GM18868 (cell line): ENCODE measurements at regions not wholly inside any gene's neighbourhood (a gene's known extent, or its start where the extent isn't known, plus 50 kb on each side); places are given as distances from the start of the nearest gene placed in this dataset.

Experiments used
- ATAC-seq: cut with Tn5 transposase; IDR thresholded peaks from one replicate; pipeline ENCODE4 v1.9.1; 2021; ENCODE audit warnings: mild to moderate bottlenecking, moderate library complexity; ENCODE audit not compliant: unreplicated experiment

DNA sequence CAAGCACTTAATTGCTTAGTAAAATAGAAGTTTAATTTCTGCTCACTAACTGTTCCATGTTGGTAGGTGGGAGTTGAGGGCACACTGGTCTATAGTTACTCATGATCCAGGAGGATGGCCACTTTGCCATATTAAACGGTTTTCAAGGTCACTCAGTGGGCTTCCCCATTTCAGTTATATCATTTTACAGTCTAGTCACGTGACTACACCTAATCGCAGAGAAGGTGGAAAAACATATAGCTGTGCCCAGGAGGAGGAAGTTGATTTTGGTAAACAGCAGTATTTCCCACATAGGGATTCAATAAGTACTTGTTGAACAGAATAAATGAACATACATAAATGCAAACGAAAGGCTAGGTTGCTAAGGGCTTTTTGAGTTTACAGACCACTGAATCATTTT, 541.1 kb upstream of the CAMK1G start:
- no peak for ATAC-seq

DNA sequence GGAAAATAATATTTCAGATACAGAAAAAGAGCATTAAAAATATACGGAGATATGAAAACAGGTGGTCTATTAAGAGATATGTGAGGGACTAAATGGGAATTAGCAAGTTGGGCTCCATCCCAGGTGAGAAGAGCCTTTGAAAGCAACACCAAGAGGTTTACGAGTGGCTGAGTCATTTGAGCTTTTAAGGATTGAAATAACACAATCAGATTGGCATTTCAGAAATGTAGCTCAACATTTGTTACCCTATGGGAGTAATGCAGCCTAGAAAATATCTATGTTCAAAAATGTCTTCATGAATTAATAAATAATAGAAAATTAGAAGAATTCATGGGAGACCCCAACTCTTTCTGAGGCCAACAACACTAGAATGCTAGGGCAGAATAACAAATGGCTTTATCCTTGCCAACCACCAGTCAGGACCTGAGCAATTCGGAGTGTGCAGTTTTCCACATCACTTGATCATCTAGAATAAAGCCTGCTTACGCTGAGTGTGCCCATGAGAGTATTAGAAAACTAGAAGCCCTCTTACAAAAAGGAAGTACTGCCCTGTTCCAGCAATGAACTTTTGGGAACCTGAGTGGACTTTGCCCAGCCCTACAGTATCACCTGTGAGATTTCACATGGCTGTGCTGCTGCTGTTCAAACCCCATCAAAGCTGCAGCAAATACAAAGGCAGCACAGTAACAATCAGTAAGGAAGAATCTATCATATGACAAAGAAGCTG, 538.0 kb upstream of the CAMK1G start:
- no peak for ATAC-seq

DNA sequence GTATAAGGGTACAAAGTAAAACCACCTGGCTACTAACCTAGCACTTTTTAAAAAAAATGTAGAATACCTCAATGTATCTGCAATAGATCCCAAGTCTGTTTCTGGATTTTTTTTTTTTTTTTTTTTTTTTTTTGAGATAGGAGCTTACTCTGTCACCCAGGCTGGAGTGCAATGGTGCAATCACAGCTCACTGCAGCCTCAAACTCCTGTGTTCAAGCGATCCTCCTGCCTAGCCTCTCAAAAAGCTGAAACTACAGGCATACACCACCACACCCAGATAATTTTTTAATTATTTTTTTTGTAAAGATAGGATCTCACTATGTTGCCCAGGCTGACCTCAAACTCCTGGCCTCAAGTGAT, 537.5 kb upstream of the CAMK1G start:
- ATAC-seq: no peak

DNA sequence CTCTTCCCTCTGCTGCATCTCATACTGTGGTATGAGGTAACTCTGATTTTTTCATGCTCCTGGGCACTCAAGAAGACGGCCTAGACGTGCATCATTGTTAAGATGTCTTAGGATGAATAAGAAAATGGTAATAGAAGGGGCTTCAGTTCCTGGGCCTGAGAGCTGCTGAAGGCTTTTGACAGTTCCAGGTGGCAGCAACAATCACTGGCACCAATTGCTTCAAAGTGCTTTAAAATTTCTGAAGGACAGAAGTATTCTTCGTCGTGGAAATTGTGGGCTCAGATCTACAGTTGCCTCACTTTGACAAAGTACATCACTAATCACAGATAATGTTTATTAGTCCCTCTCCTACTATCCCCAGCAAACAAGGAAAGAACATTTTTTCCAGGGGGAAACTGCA, 536.6 kb upstream of the CAMK1G start:
- no peak for ATAC-seq

DNA sequence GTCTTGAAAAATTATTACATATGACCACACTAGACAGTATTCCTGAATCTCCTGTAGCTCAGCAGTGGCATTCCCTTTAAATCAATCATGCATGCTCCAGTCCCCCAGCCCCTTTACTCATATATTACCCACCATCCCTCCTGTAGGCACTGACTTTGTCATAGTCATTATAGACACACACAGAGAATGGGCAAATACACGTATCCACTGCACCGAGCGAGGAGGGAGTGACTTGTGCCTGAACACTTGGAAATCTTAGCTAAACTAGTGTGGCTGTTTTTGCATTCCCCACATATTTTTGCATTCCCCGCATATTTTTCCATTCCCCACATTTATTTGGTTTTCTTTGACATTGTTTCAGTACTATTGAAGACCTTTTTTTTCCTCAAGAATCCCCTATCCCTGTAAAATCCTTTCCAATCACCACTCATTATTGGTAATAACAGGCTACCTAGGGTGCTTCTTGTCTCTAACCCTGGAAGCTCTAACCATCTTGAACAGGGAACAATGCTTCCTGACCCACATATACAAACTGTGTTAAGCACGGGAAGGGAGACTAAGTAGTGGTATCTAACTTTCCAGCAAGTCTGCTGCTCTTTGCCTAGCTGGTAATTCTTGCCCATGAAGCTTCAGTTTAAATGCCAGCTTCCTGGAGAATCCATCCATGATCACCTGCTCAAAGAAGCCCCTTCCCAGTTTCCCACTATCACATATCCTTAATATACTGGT, 534.4 kb upstream of the CAMK1G start:
- no peak for ATAC-seq

DNA sequence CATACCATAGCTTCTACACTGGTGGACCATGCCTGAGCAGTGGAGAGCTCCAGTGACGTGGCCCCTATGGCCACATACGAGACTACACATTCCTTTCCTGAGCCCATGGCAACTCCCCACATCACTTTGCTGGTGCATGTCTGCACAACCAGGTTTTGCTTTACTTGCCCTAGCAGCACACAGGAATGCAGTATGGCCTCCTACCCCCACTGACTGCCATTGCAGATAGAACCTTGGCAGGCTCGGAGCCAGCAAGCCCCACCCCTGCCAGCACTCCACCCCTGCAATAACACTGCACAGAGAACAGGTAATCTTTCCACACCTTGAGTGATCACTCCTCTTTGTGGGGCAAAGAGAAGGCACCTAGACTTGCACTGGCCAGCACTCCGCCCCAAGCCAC, 531.9 kb upstream of the CAMK1G start:
- no peak for ATAC-seq

DNA sequence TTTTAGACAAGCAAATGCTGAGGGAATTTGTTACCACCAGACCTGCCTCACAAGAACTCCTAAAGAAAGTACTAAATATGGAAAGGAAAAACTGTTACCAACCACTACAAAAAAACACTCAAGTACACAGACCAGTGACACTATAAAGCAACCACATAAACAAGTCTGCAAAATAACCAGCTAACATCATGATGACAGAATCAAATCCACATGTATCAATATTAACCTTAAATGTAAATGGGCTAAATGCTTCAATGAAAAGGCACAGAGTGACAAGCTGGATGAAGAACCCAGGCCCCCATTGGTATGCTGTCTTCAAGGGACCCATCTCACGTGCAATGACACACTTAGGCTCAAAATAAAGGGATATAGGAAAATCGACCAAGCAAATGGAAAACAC, 529.9 kb upstream of the CAMK1G start:
- no peak for ATAC-seq

DNA sequence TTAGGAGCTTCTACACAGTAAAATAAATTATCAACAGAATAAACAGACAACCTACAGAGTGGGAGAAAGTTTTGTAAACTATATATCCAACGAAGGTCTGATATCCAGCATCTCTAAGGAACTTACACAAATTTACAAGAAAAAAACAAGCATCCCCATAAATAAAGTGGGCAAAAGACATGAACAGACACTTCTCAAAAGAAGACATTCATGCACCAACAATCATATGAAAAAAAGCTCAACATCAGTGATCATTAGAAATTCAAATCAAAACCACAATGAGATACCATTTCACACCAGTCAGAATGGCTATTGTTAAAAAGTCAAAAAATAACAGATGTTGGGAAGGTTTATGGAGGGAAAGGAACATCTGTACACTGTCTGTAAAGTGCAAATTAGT, 526.4 kb upstream of the CAMK1G start:
- ATAC-seq: no peak

DNA sequence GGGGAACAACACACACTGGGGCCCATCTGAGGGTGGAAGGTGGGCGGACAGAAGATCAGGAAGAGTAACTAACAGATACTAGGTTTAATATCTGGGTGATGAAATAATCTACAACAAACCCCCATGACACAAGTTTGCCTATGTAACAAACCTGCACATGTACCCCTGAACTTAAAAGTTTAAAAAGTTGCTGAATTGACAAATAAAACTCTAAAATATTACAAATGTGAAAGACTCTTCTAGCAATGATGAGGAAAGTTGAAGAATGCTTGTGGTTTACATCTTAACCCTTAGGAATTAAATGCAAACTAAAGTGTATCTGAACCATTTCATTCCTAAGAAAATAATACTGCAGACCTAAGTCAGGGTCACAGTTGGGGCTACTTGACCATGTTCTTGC, 525.6 kb upstream of the CAMK1G start:
- no peak for ATAC-seq

DNA sequence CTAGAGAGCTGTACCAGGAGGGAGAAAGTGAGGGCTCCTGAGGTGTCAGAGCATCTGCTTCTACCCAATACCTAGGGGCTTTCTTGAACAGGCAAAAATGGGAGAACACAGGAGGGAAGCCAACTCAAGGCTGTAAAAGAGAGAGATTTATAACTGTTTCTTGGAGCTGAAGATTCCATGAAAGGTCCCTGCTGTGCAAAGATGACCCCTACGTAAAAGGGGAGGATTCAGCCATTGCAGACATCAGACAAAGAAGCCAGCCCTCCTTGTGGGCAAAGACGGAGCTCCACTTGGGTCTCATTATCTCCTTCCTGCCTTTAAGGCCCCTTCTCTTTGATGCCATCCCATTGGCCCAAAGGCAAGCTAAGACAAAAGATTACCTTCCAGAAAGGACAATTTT, 524.1 kb upstream of the CAMK1G start:
- ATAC-seq: no peak

DNA sequence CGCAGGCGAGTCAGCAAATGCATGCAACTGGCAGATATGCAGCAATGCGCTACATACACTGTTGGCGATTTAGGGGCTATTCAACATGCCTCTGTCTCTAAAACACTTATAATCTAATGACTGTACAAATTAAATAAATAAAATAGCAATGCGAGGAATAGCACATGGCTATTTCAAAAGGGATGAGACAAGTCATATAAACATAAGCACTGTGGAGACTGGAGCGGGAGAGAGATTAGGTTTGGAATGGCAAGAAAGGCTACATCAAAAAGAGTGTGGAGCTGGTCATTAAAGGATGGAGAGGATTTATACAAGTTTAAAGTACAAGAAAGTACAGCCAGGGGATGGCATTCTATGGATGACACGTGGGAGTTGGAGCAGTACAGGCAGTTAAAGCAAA, 523.5 kb upstream of the CAMK1G start:
- ATAC-seq: no peak

DNA sequence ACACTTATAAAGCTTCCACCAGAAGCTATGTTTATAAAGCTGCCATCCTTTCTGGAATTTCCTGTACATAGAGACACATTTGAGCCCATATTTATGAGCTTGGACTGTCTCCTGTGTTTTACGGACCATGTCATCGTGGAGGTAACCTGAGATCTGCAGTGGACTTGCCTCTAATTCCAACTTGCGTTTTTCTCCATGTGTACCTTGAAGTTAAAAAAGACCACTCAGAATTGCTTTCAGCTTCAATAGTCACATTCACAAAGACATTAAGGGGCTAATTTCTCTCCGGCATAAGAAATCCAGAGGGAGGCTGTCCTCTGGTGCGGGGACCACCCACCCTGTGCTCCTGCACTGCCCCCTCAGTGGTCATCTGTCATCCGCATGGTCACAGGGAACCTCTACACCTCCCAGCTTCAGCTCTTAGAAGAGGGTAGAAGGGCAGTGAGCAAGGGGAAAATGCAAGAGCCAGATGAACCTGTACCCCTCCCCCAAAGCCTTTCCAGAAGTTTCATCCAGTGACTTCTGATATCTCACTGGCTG, 521.4 kb upstream of the CAMK1G start:
- no peak for ATAC-seq

DNA sequence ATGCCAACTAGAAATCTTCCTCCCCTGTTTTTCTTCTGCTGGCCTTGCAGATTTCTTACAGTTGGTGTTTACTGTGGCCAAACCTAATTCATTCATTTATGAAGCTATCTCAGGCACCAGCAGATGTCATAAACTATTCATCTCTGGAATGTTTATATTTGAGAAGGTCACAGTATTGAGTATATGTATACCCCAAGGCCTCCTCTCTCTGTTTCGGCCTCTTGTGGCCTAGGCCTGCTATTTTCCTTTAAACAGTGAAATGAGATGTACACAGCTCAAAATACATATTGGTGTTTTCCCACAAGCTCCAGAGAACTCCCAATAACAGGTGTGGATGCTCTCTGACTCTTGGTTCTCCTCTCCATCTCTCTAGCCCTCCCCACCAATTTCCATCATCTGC, 520.7 kb upstream of the CAMK1G start:
- ATAC-seq: no peak

DNA sequence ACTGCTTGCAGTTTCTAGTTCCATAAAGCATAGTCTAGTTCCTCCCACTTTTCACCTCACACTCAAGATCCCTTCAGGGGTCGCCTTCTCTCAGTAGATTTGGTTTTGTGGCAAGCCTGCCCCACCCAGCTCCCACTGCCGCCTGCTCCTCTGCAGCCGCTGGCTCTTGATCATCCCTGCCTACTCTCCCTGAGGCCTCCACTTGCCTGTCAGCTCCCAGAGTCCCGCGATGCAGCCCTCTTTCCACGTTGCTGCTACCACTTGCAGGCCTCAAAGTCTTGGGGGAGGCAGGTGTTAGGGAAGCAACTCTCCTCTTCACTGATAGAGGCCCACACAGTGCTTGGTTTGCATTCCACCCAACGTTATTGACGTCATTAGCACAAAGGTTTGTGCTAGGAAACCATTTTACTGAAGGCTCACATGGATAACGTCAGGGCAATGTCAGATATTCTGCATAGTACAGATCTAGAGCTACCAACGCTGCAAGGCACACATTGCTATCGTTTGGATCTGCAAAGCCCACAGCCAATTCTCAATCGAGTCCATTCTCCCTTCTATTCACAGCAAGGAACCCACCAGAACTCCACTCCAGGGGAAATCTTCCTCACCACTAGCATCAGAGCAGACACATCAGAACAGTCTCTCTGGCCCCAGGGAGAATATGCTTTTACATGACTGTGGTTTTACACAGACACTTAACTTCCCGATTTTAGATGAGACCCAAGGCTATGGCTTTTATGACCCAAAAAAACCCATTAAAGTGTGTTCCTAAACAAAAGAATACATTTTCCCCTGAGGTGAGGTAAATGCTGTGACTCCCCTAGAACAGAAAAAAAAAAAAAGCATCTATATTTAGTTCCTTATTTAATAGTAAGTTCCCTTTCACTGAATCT, 519.5 kb upstream of the CAMK1G start:
- peak; percentile 39 for ATAC-seq

DNA sequence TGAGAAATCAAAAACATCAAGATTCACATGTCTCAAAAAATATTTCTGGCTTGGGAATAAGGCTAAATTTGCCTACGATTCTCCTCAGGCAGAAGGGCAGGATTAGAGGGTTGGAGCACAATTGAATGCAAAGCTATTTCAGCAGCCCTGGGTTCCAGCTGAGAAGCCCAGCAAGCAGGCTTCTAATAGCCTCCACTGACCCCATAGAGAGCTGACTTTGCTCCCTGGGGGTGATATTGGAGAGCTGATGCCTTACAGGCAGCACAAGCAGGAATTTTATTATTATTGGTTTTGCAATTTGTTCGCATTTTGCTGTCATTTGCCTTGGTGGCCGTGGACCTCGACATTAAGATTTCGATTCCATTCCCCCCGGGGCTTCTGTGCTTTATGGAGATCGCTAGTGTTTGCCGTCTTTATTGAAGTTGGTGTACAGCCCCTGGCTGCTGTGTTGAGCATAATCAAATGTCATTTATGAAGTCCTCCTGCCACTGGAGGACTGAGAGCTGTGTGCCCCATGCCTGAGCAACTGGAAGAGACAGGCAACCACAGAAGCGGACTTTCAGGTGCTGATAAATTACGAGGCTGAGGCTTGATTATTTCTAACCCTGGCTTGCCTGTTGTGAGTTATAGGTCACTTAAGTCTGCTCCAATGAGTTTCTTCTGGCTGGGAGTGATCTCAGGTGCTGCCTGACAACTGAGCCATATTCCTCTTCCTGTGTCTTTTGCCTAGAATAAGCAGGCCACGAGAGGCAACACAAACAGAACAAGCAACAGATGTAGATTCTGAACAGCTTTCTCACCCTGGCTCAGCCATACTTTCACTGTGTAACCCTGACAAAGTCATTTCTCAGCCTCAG, 518.4 kb upstream of the CAMK1G start:
- no peak for ATAC-seq

DNA sequence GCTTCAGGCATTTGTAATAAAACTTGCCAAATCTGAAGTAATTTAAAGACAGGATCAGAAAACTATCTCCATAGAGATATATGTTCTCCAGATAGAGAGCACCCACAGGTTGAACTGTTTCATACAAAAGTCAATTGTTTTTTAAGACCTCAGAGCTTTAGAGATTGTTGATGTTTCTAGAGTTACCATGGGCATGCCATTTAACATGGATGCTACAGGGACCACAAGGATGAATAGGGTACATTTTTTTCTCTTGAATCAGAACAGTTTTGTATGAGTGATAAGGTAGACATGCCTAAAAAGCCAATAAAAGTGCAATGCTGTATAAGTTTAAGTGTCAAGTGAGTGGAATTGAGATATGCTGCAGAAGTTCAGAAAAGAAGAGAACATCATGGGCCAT, 511.0 kb upstream of the CAMK1G start:
- no peak for ATAC-seq

DNA sequence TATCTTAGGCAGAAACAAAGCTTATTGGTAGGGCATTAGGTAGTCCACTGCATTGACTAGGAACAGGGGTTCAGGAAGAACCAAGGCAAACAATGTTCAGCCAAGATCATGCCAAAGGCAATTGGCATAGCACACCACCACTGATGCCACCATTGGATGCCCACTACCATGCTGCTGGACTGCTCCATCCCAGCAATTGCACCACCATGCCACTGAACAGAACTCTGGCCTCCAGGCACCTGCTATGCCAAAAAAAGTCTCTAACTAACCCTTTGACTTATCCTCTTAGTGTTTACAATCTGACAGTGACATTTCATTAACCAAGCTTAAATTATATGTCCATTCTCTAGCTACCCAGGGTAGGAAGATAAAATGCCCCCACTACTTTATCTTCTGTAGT, 509.6 kb upstream of the CAMK1G start:
- ATAC-seq: no peak

DNA sequence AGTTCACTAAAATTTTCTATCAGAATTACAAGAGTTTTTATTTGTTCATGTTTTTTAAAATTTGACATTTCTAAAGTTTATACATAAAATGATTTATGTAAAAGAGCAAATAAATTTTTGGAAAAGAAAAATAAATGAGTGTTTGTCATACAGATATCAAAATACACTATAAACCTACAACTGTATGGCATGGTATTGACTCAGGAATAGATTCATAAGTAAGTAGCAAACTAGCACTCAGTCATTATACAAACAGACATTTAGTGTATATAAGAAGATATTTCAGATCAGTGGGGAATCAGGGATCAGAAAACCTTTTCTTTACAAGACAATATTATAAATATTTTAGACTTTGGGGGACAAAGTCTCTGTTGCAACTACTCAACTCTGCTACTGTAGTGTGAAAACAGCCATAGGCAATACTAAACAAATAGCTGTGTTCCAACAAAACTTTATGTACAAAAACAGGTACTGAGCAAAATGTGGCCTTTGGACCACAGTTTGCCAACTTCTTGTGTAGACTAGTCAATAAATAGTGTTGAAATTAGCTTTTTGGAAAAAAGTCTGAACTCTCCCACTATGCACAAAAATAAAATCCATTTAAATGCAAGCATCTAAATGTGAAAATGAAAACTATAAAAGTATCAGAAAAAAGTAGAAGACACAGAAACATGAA, 508.8 kb upstream of the CAMK1G start:
- ATAC-seq: no peak

DNA sequence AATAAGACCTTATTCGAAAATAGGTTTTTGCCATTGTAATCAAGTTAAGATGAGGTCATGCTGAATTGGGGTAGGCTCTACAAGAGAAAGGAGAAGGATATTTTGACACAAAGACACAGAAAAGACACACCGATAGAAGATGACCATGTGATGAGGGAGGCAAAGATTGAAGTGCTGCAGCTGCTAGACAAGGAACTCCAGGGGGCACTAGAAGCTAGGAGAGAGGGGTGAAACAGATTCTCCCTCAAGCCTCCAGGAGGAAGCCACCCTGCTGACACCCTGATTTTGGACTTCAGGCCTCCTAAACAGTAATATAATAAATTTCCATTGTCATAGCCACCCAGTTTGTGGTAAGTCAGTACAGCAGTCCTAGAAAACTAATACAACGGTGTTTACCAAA, 506.8 kb upstream of the CAMK1G start:
- no peak for ATAC-seq

DNA sequence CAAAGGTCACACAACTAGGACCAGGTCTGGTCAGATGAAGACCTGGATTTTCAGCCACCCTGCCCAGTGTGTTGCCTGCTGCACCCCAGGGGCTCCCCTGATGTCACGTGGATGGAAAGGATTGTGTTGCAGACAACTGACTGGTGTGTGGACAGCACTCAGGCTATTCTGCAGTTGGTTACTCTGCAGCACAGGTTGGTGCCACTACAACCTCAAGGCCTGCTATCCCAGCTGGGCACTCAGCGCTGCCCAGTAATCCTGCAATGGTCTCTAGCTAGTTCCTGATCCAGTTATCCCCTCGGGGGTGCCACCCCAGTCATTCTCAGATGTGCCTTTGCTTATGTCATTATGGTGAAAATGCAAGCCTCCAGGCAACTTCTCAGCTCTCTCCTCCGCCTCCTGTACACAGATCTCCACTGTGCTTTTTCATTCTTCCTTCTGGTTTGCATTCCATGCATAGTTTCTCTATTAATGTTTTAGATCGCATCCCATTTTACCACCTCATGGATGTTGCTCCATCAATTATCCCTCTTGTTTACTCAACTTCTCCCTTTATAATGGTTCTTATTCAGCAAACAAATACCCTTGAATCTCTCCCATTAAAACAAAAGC, 503.2 kb upstream of the CAMK1G start:
- ATAC-seq: no peak
